ENCODE measurements at regions not wholly inside any gene's neighbourhood (a gene's known extent, or its start where the extent isn't known, plus 50 kb on each side); places are given as distances from the start of the nearest gene placed in this dataset.

GRCh38 chr4:138964716-138965426 is 50.7 kb upstream of the NOCT start:
- Histone ChIP-seq H3K27ac (no peak overlapping the region), H3K36me3 (no peaks in the 10 kb centered on the region), H3K4me3 (no peak overlapping the region), H3K9me3 (no peaks in the 10 kb centered on the region), H3K4me1 (peaks cover 0 to 10% of the 10 kb centered on the region in 2 donors), H3K27me3 (no peaks in the 10 kb centered on the region)
- intact Hi-C loops (cut with DNase I): no loop called here
- no peak for TF ChIP-seq CTCF (IDR thresholded peaks at IDR 0.05)
- no peak for DNase-seq
- ATAC-seq: no peak

DNA sequence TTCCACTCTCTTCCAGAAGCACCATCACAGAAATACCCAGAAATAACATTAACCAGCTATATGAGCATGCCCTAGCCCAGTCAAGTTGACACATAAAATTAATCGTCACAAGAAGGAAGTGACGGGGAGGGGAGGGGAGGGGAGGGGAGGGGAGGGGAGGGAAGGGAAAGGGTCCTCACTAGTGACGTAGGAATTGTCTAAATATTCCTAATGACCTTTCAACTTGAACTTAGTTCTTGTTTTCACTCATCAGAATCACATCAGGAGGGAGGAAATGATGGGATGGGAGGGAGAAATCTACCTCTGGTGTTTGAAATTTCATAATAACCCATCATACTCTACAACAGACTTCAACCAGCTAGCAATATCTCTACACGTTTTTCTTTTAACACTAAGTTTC is 52.2 kb upstream of the NOCT start:
- H3K27me3 ChIP-seq: no peaks in the 10 kb centered on the region
- no peak overlapping the region for H3K27ac ChIP-seq
- DNase-seq: no peak
- H3K36me3 ChIP-seq: no peaks in the 10 kb centered on the region
- H3K9me3 ChIP-seq: no peaks in the 10 kb centered on the region
- H3K4me3 ChIP-seq: no peak overlapping the region
- H3K4me1 ChIP-seq: peaks cover 0 to 25% of the 10 kb centered on the region in 2 donors
- no peak for ATAC-seq
- intact Hi-C loops (cut with DNase I): no loop called here
- TF ChIP-seq CTCF (IDR thresholded peaks at IDR 0.05): no peak

DNA sequence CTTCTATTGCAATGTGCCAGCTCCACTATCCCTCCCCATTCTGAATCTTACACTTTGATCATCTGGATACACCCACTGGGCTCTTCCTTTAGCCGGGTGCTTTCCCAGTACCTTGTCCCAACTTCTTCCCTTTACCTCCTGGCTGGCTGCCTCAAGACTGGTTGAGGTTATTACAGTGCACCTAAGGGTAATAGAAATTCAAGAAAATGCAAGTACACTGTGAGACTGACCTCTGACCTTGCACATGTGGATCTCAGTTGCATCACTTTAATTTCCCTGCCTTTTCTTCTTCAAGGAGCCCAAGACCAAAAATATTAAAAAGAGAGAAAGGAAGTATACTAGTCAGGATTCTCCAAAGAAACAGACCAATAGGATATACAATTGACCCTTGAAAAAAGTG is 53.9 kb upstream of the NOCT start:
- no peak for ATAC-seq
- no peak for TF ChIP-seq CTCF (IDR thresholded peaks at IDR 0.05)
- intact Hi-C loops (cut with DNase I): no loop called here

DNA sequence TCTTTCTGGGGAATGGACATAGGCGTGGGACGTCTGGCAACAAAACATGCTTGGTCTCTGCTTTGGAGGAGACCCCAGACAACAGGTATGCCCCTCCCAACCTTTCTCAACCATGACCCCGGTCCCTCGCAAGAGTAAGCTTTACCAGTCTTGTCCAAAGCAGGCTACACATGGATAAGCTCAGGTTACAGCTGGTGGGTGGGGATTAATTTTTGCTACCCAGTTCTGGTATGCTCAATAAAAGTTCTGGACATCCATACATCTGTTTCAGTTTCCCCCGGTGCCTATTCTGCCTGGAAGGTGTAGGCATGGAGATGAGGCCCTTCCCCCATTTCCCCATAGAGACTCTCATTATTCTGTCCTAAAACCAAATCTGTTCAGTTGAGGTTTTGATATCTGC is 54.5 kb upstream of the NOCT start:
- Histone ChIP-seq H3K36me3 (no peaks in the 10 kb centered on the region), H3K27me3 (no peaks in the 10 kb centered on the region), H3K27ac (no peak overlapping the region), H3K4me1 (peaks cover 0 to 29% of the 10 kb centered on the region in 2 donors), H3K4me3 (no peak overlapping the region), H3K9me3 (no peaks in the 10 kb centered on the region)
- TF ChIP-seq CTCF (IDR thresholded peaks at IDR 0.05): no peak
- ATAC-seq (no peak), DNase-seq (no peak)
- intact Hi-C loops (cut with DNase I): no loop called here

More for the DNA sequence above, 53.9 kb upstream of the NOCT start:
- no peak for DNase-seq
- H3K4me3 ChIP-seq: no peak overlapping the region
- no peaks in the 10 kb centered on the region for H3K27me3 ChIP-seq
- H3K9me3 ChIP-seq: no peaks in the 10 kb centered on the region
- H3K4me1 ChIP-seq: peaks cover 0 to 30% of the 10 kb centered on the region in 2 donors
- H3K27ac ChIP-seq: no peak overlapping the region
- no peaks in the 10 kb centered on the region for H3K36me3 ChIP-seq

DNA sequence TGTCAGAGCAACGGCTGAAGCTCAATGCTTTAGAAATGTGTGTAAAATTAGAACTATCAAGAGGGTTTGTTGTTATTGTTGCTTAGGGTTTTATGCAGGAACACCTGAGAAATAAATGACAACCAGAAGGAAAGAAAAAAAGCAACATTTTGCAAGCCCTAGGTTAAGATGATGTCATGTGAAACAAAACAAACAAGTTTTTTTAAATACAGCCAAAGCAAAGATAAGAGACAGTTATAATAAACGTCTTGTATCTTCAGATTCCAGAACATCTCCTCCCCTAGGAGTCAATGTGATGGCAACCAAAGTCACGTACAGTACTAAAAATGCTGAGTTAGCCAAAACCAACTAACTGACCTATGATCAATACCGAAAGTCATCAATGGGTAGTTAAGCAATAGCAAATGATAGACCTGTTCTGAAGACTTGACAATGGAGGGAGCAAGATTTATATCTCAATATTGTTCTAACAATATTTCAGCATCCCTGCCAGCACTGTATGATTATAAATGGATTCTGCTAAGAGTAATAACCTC is 55.3 kb upstream of the NOCT start:
- Histone ChIP-seq H3K27me3 (no peaks in the 10 kb centered on the region), H3K4me1 (peaks cover 0 to 29% of the 10 kb centered on the region in 2 donors), H3K9me3 (no peaks in the 10 kb centered on the region), H3K36me3 (no peaks in the 10 kb centered on the region), H3K4me3 (no peak overlapping the region), H3K27ac (no peak overlapping the region)
- intact Hi-C loops (cut with DNase I): no loop called here
- DNase-seq: no peak
- no peak for TF ChIP-seq CTCF (IDR thresholded peaks at IDR 0.05)
- no peak for ATAC-seq

Measured in left lung (tissue), 4 donors.